DND-41 (cell line): ENCODE measurements at regions not wholly inside any gene's neighbourhood (a gene's known extent, or its start where the extent isn't known, plus 50 kb on each side); places are given as distances from the start of the nearest gene placed in this dataset.

Experiments
- ATAC-seq: fragments of 200-7000 bp; cut with Tn5 transposase; 3 replicates; pipeline ENCODE4 v1.9.1; 2021; ENCODE audit warnings: low read depth; ENCODE audit not compliant: insufficient read depth
- DNase-seq: peaks from one replicate; pipeline ENCODE4 v3.0.0-alpha.2; 2020
- H2AFZ ChIP-seq: 2 replicates; pipeline ENCODE4 v1.6.0; 2012; ENCODE audit warnings: low read depth, low read length
- H3K27ac ChIP-seq: 2 replicates; pipeline ENCODE4 v1.5.1; 2012; ENCODE audit warnings: low read length, inconsistent platforms
- H3K27me3 ChIP-seq: fragments of 200-600 bp; sonication (generic); 2 replicates; pipeline ENCODE4 v1.6.0; 2012; ENCODE audit warnings: low read length, mild to moderate bottlenecking, inconsistent platforms; ENCODE audit not compliant: insufficient read depth, poor library complexity
- H3K36me3 ChIP-seq: 2 replicates; pipeline ENCODE4 v1.5.1; 2012; ENCODE audit warnings: low read length, inconsistent platforms; ENCODE audit not compliant: insufficient read depth
- H3K4me1 ChIP-seq: 2 replicates; pipeline ENCODE4 v1.5.1; 2012; ENCODE audit warnings: mild to moderate bottlenecking, low read length; ENCODE audit not compliant: insufficient read depth
- H3K4me2 ChIP-seq: 2 replicates; pipeline ENCODE4 v1.6.0; 2012; ENCODE audit warnings: mild to moderate bottlenecking, moderate library complexity, low read length, inconsistent platforms; ENCODE audit not compliant: insufficient read depth
- H3K4me3 ChIP-seq, 2 experiments: fragments of 200-600 bp in 1 of 2; shearing (Covaris generic) in 1 of 2; 2 replicates each; pipeline ENCODE4 v1.5.1; 2012 to 2016; ENCODE audit warnings: inconsistent platforms in 2 of 2, low read length in 2 of 2, mild to moderate bottlenecking in 2 of 2, low read depth in 1 of 2, moderate library complexity in 1 of 2
- H3K79me2 ChIP-seq: 2 replicates; pipeline ENCODE4 v1.6.0; 2012; ENCODE audit warnings: low read length, inconsistent platforms; ENCODE audit not compliant: insufficient read depth
- H3K9ac ChIP-seq: 2 replicates; pipeline ENCODE4 v1.6.0; 2012; ENCODE audit warnings: low read depth, mild to moderate bottlenecking, inconsistent platforms, low read length, moderate library complexity
- H3K9me3 ChIP-seq: 2 replicates; pipeline ENCODE4 v1.5.1; 2012; ENCODE audit warnings: low read length, moderate library complexity, mild to moderate bottlenecking, inconsistent platforms; ENCODE audit not compliant: insufficient read depth, severe bottlenecking
- H4K20me1 ChIP-seq: 2 replicates; pipeline ENCODE4 v1.6.0; 2012; ENCODE audit warnings: low read length; ENCODE audit not compliant: insufficient read depth
- CTCF ChIP-seq: IDR thresholded peaks from 2 replicates; pipeline ENCODE4 v1.5.1; 2012; ENCODE audit warnings: borderline replicate concordance, low read length, moderate library complexity, mild to moderate bottlenecking; ENCODE audit not compliant: poor library complexity, severe bottlenecking; ENCODE audit errors: extremely low read depth
- EZH2 ChIP-seq: IDR thresholded peaks from 3 replicates; pipeline ENCODE4 v1.6.1; 2012; ENCODE audit warnings: borderline replicate concordance, low read depth, mild to moderate bottlenecking, moderate library complexity, low read length, inconsistent platforms; ENCODE audit not compliant: severe bottlenecking

- peak overlapping the region; percentile 24 for H3K27ac ChIP-seq
- no peak for TF ChIP-seq CTCF
- TF ChIP-seq EZH2 = no peak
- H3K79me2 ChIP-seq = no peaks in the 10 kb centered on the region
- no peak overlapping the region for H3K4me2 ChIP-seq
- H3K4me3 ChIP-seq = no peak overlapping the region
- H4K20me1 ChIP-seq = no peaks in the 10 kb centered on the region
- H3K27me3 ChIP-seq = no peaks in the 10 kb centered on the region
- peak overlapping the region; percentile 9; the same call in 1 of the 2 replicates for H2AFZ ChIP-seq
- H3K9ac ChIP-seq = no peak overlapping the region
- peaks cover 31% of the 10 kb centered on the region for H3K4me1 ChIP-seq
- no peaks in the 10 kb centered on the region for H3K36me3 ChIP-seq
- H3K9me3 ChIP-seq = no peaks in the 10 kb centered on the region
- DNase-seq = peak; percentile 4
- ATAC-seq = no peak
Observed at GRCh38 chr20:39234520-39235095, 272.5 kb downstream of the DHX35 start.

- ATAC-seq = 0 out of 3 replicates have a peak, but pooled peaks have one; percentile 29
- H4K20me1 ChIP-seq = no peaks in the 10 kb centered on the region
- H3K9me3 ChIP-seq = no peaks in the 10 kb centered on the region
- no peak overlapping the region for H3K4me3 ChIP-seq
- H2AFZ ChIP-seq = 0 out of 2 replicates have a peak overlapping the region, but pooled peaks have one; percentile 3
- no peaks in the 10 kb centered on the region for H3K79me2 ChIP-seq
- peaks cover 31% of the 10 kb centered on the region for H3K4me1 ChIP-seq
- no peak for TF ChIP-seq CTCF
- H3K36me3 ChIP-seq = no peaks in the 10 kb centered on the region
- H3K27ac ChIP-seq = peak overlapping the region; percentile 24; the same call in 1 of the 2 replicates
- H3K4me2 ChIP-seq = no peak overlapping the region
- H3K27me3 ChIP-seq = no peaks in the 10 kb centered on the region
- no peak overlapping the region for H3K9ac ChIP-seq
- DNase-seq = peak; percentile 17
Observed at GRCh38 chr20:39233755-39234154, 271.6 kb downstream of the DHX35 start.

- Histone ChIP-seq H3K9ac (no peak overlapping the region), H3K27me3 (no peaks in the 10 kb centered on the region), H3K4me3 (no peak overlapping the region), H3K79me2 (no peaks in the 10 kb centered on the region), H3K27ac (no peak overlapping the region), H3K4me2 (no peak overlapping the region), H3K4me1 (peaks cover 38% of the 10 kb centered on the region), H3K36me3 (no peaks in the 10 kb centered on the region), H4K20me1 (no peaks in the 10 kb centered on the region), H2AFZ (0 out of 2 replicates have a peak overlapping the region, but pooled peaks have one; percentile 0), H3K9me3 (no peaks in the 10 kb centered on the region)
- DNase-seq (no peak), ATAC-seq (no peak)
- TF ChIP-seq CTCF (no peak), EZH2 (no peak)
Observed at GRCh38 chr20:39227416-39227815, 265.3 kb downstream of the DHX35 start.

GRCh38 chr20:39225978-39226377 is 263.8 kb downstream of the DHX35 start:
- no peak for DNase-seq
- peak; percentile 44; the same call in 2 of the 3 replicates for ATAC-seq
- no peak overlapping the region for H3K4me3 ChIP-seq
- peak overlapping the region; percentile 34; the same call in 1 of the 2 replicates for H2AFZ ChIP-seq
- H3K27me3 ChIP-seq = no peaks in the 10 kb centered on the region
- peaks cover 23% of the 10 kb centered on the region for H3K4me1 ChIP-seq
- H3K9ac ChIP-seq = no peak overlapping the region
- TF ChIP-seq EZH2 (no peak), CTCF (no peak)
- H3K36me3 ChIP-seq = no peaks in the 10 kb centered on the region
- no peaks in the 10 kb centered on the region for H4K20me1 ChIP-seq
- no peak overlapping the region for H3K4me2 ChIP-seq
- peak overlapping the region; percentile 37 for H3K27ac ChIP-seq
- no peaks in the 10 kb centered on the region for H3K79me2 ChIP-seq
- no peaks in the 10 kb centered on the region for H3K9me3 ChIP-seq
